ENCODE measurements at regions not wholly inside any gene's neighbourhood (a gene's known extent, or its start where the extent isn't known, plus 50 kb on each side); places are given as distances from the start of the nearest gene placed in this dataset.

DNA sequence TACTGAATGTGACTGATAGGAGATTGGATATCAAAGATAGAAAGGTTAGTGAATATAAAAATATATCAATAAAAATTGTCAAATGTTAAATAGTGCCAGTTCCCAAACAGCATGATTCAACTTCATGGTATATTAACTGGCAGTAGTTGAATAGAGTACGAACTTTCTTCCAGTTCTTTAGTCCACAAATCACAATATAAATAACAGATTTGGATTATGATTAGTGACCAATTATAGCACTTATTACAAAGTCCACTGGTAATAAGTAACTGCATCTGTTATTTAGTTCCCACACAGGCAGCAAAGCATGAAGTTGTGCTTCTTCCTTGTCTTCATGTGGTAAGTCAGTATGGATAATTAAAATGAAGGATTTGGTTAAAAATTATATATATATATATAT lies 243.0 kb upstream of the VWC2 start:
- 45 to 86% (median 85%) methylated on average over 1 of the region's 1 CpG for WGBS, 3 donors
- Histone ChIP-seq H3K36me3 (no peaks in the 10 kb centered on the region), H3K9me3 (no peaks in the 10 kb centered on the region), H3K4me1 (ENCODE audit: insufficient read depth) (no peaks in the 10 kb centered on the region), H3K27ac (no peak overlapping the region), H3K27me3 (no peaks in the 10 kb centered on the region), H3K4me3 (no peak overlapping the region)
- intact Hi-C loops (cut with DNase I) = no loop called here
- no peak for TF ChIP-seq POLR2A (IDR thresholded peaks at IDR 0.05)
- no peak for DNase-seq

GRCh38 chr7:49563693-49564378 lies 209.6 kb upstream of the VWC2 start:
- TF ChIP-seq POLR2A (IDR thresholded peaks at IDR 0.05) = no peak
- no peak for TF ChIP-seq CTCF (IDR thresholded peaks at IDR 0.05)
- TF ChIP-seq EP300 (IDR thresholded peaks at IDR 0.05) = no peak

DNA sequence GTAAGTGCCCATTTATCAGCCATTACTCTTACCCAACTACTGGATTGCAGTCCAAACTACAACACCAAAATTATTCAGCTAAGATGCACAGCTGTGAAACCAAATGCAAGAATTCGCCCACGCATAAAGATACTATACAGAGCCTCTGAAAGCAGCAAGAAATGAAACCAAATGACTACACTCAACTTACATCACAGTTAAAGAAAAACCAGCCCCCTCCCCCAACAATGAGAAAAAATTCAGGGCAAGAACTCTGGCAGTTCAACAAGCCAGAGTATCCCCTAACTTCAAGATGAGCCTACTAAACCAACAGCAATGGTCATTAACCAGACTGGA lies 209.1 kb upstream of the VWC2 start:
- intact Hi-C loops (cut with DNase I) = no loop called here
- Histone ChIP-seq H3K4me3 (no peak overlapping the region), H3K4me1 (ENCODE audit: insufficient read depth) (no peaks in the 10 kb centered on the region), H3K27me3 (no peaks in the 10 kb centered on the region), H3K9me3 (no peaks in the 10 kb centered on the region), H3K27ac (no peak overlapping the region), H3K36me3 (no peaks in the 10 kb centered on the region)
- DNase-seq = no peak
- WGBS, 3 donors = 97 to 100% (median 100%) methylated on average over 2 of the region's 2 CpGs
- TF ChIP-seq POLR2A (IDR thresholded peaks at IDR 0.05) = no peak
- no peak for TF ChIP-seq CTCF (IDR thresholded peaks at IDR 0.05)
- TF ChIP-seq EP300 (IDR thresholded peaks at IDR 0.05) = no peak

More at GRCh38 chr7:49563693-49564378, 209.6 kb upstream of the VWC2 start:
- Histone ChIP-seq H3K27ac (no peak overlapping the region), H3K36me3 (no peaks in the 10 kb centered on the region), H3K27me3 (no peaks in the 10 kb centered on the region), H3K4me1 (ENCODE audit: insufficient read depth) (no peaks in the 10 kb centered on the region), H3K4me3 (no peak overlapping the region), H3K9me3 (no peaks in the 10 kb centered on the region)
- WGBS, 3 donors = 80 to 93% (median 87%) methylated on average over 8 of the region's 8 CpGs
- no peak for DNase-seq
- intact Hi-C loops (cut with DNase I) = no loop called here

GRCh38 chr7:49577576-49577975 lies 195.9 kb upstream of the VWC2 start:
- H3K9me3 ChIP-seq = no peaks in the 10 kb centered on the region

DNA sequence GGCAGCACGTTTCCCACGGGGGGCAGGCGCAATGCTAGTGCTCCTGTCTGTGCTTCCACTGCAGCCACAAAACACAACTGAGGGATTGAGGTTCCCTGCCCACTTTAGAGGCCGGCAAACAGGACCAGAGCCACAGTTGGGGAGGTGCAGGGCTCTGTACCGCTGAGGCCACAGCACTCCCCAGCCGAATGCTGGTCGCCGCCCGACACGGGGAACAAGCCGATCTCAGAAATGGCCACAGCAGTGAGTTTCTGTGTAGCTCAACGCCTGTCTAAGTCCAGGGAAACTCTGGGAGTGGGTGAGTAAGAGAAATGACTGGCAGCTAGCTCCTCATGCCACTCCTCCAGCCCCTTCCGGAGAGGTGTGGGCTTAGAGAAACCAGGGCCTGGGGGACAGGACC lies 194.0 kb upstream of the VWC2 start:
- Histone ChIP-seq H3K9me3 (no peaks in the 10 kb centered on the region), H3K4me1 (ENCODE audit: insufficient read depth) (peaks cover 7% of the 10 kb centered on the region), H3K27ac (no peak overlapping the region), H3K36me3 (no peaks in the 10 kb centered on the region), H3K4me3 (no peak overlapping the region), H3K27me3 (no peaks in the 10 kb centered on the region)
- WGBS, 3 donors = 92 to 95% (median 92%) methylated on average over 13 of the region's 13 CpGs
- TF ChIP-seq POLR2A (IDR thresholded peaks at IDR 0.05) (no peak), CTCF (IDR thresholded peaks at IDR 0.05) (no peak)
- intact Hi-C loops (cut with DNase I) = no loop called here
- DNase-seq = no peak

More at GRCh38 chr7:49577576-49577975, 195.9 kb upstream of the VWC2 start:
- Histone ChIP-seq H3K27ac (peak overlapping the region in 1 of 2 donors; percentile 52), H3K36me3 (no peaks in the 10 kb centered on the region), H3K27me3 (no peaks in the 10 kb centered on the region), H3K4me1 (ENCODE audit: insufficient read depth) (peaks cover 7% of the 10 kb centered on the region), H3K4me3 (no peak overlapping the region)
- TF ChIP-seq EP300 (IDR thresholded peaks at IDR 0.05) (no peak), POLR2A (IDR thresholded peaks at IDR 0.05) (no peak)
- intact Hi-C loops (cut with DNase I) = no loop called here
- DNase-seq = no peak
